IMR-90 (cell line): ENCODE measurements at regions not wholly inside any gene's neighbourhood (a gene's known extent, or its start where the extent isn't known, plus 50 kb on each side); places are given as distances from the start of the nearest gene placed in this dataset.

Experiments
- ATAC-seq: fragments of 200-7000 bp; cut with Tn5 transposase; 2 replicates; pipeline ENCODE4 v1.9.1; 2020; ENCODE audit warnings: low read depth, mild to moderate bottlenecking, moderate library complexity
- BruUV-seq: library from RNA; stranded (reverse); fragments of 400-500 nt; replicated peaks from 2 replicates; lab custom pipeline; 2021; lab: Mats Ljungman, UMichigan
- CTCF ChIA-PET: fragments of 300-600 bp; formaldehyde crosslinking; extraction: SDS; loops from one replicate; lab custom pipeline; 2021; ENCODE audit warnings: antibody characterized with exemption; lab: Yijun Ruan, JAX
- POLR2A ChIA-PET: fragments of 300-600 bp; sonication (Branson Sonifier 250); formaldehyde crosslinking; loops from one replicate; lab custom pipeline; 2022; ENCODE audit warnings: antibody characterized with exemption; ENCODE audit not compliant: unreplicated experiment; lab: Charles Lee
- DNase-seq: peaks from one replicate; pipeline ENCODE4 v3.0.0; 2013
- H2AFZ ChIP-seq: replicated peaks from 2 replicates; pipeline ENCODE3; 2013; ENCODE audit warnings: low read length, mild to moderate bottlenecking; ENCODE audit not compliant: poor library complexity
- H2AK5ac ChIP-seq: 2 replicates; pipeline ENCODE4 v1.6.1; 2013; ENCODE audit warnings: low read depth, low read length, inconsistent platforms
- H2AK9ac ChIP-seq: replicated peaks from 2 replicates; pipeline ENCODE3; 2013; ENCODE audit warnings: mild to moderate bottlenecking, low read depth, low read length, moderate library complexity; ENCODE audit not compliant: poor library complexity
- H2BK120ac ChIP-seq: 2 replicates; pipeline ENCODE4 v1.6.1; 2013; ENCODE audit warnings: low read depth, low read length, inconsistent platforms
- H2BK15ac ChIP-seq: 3 replicates; pipeline ENCODE4 v1.6.1; 2013; ENCODE audit warnings: low read depth, low read length, inconsistent platforms
- H2BK20ac ChIP-seq: 2 replicates; pipeline ENCODE4 v1.6.1; 2013; ENCODE audit warnings: low read depth, mild to moderate bottlenecking, inconsistent platforms, low read length, moderate library complexity
- H2BK5ac ChIP-seq: 2 replicates; pipeline ENCODE4 v1.6.1; 2013; ENCODE audit warnings: mild to moderate bottlenecking, low read depth, low read length, inconsistent platforms; ENCODE audit not compliant: poor library complexity, severe bottlenecking
- H3K14ac ChIP-seq: replicated peaks from 2 replicates; pipeline ENCODE4 v1.6.1; 2013; ENCODE audit warnings: low read depth, low read length, inconsistent platforms
- H3K18ac ChIP-seq: 2 replicates; pipeline ENCODE4 v1.6.1; 2013; ENCODE audit warnings: low read depth, low read length, control low read depth
- H3K23ac ChIP-seq: 2 replicates; pipeline ENCODE4 v1.6.1; 2013; ENCODE audit warnings: low read depth, low read length, inconsistent platforms
- H3K27ac ChIP-seq: 2 replicates; pipeline ENCODE4 v1.5.1; 2013; ENCODE audit warnings: mild to moderate bottlenecking, control low read depth, low read length; ENCODE audit not compliant: insufficient read depth
- H3K27me3 ChIP-seq: 2 replicates; pipeline ENCODE4 v1.6.1; 2013; ENCODE audit warnings: low read length; ENCODE audit not compliant: control insufficient read depth, insufficient read depth
- H3K36me3 ChIP-seq: 2 replicates; pipeline ENCODE4 v1.6.1; 2013; ENCODE audit warnings: low read length, mixed read lengths; ENCODE audit not compliant: control insufficient read depth, insufficient read depth
- H3K4ac ChIP-seq: 2 replicates; pipeline ENCODE4 v1.6.1; 2013; ENCODE audit warnings: low read depth, low read length, inconsistent platforms
- H3K4me1 ChIP-seq: 2 replicates; pipeline ENCODE4 v1.6.1; 2013; ENCODE audit warnings: low read length, mixed read lengths; ENCODE audit not compliant: control insufficient read depth, insufficient read depth
- H3K4me2 ChIP-seq: 2 replicates; pipeline ENCODE4 v1.6.1; 2013; ENCODE audit warnings: low read depth, mild to moderate bottlenecking, control low read depth, low read length, moderate library complexity
- H3K4me3 ChIP-seq: 2 replicates; pipeline ENCODE4 v1.5.1; 2013; ENCODE audit warnings: low read depth, mild to moderate bottlenecking, control low read depth, low read length, moderate library complexity; ENCODE audit not compliant: insufficient read depth
- H3K56ac ChIP-seq: 2 replicates; pipeline ENCODE4 v1.6.1; 2013; ENCODE audit warnings: low read length, inconsistent platforms; ENCODE audit not compliant: insufficient read depth; ENCODE audit errors: extremely low read depth
- H3K79me1 ChIP-seq, 2 experiments: 2 replicates each; pipeline ENCODE4 v1.6.1; 2013; ENCODE audit warnings: low read length in 2 of 2, inconsistent platforms in 1 of 2, low read depth in 1 of 2
- H3K9ac ChIP-seq: 2 replicates; pipeline ENCODE4 v1.6.1; 2013; ENCODE audit warnings: low read depth, low read length, control low read depth
- H3K9me1 ChIP-seq: 2 replicates; pipeline ENCODE4 v1.6.1; 2013; ENCODE audit warnings: low read length, inconsistent platforms; ENCODE audit not compliant: insufficient read depth
- H3K9me3 ChIP-seq: 2 replicates; pipeline ENCODE4 v1.6.1; 2013; ENCODE audit warnings: low read length; ENCODE audit not compliant: control insufficient read depth, insufficient read depth
- H4K20me1 ChIP-seq: 2 replicates; pipeline ENCODE4 v1.6.1; 2013; ENCODE audit warnings: low read length, inconsistent platforms; ENCODE audit not compliant: insufficient read depth
- H4K5ac ChIP-seq: 2 replicates; pipeline ENCODE4 v1.6.1; 2013; ENCODE audit warnings: mild to moderate bottlenecking, low read depth, low read length, control low read depth
- H4K8ac ChIP-seq, 2 experiments: 2 replicates each; pipeline ENCODE4 v1.6.1; 2013; ENCODE audit warnings: low read depth in 2 of 2, low read length in 2 of 2, control low read depth in 1 of 2, inconsistent platforms in 1 of 2
- H4K91ac ChIP-seq: 2 replicates; pipeline ENCODE4 v1.6.1; 2013; ENCODE audit warnings: low read depth, low read length, inconsistent platforms; ENCODE audit not compliant: insufficient read depth
- BHLHE40 ChIP-seq: fragments of 150-350 bp; IDR thresholded peaks from 2 replicates; pipeline ENCODE4 v1.6.1; 2016; ENCODE audit warnings: mild to moderate bottlenecking, low read depth, low read length
- CEBPB ChIP-seq: IDR thresholded peaks from 2 replicates; pipeline ENCODE4 v1.6.1; 2012; ENCODE audit warnings: low read depth, low read length, improper control_type of control experiment
- CHD1 ChIP-seq: IDR thresholded peaks from 2 replicates; pipeline ENCODE4 v1.6.1; 2012; ENCODE audit warnings: low read depth, low read length, improper control_type of control experiment
- CTCF ChIP-seq: conservative IDR thresholded peaks from 2 replicates; pipeline ENCODE4 v1.5.1; 2012; ENCODE audit warnings: mild to moderate bottlenecking, low read depth, low read length, improper control_type of control experiment
- FOS ChIP-seq: fragments of 150-350 bp; IDR thresholded peaks from 2 replicates; pipeline ENCODE4 v1.6.1; 2016; ENCODE audit warnings: low read depth, low read length
- MAFK ChIP-seq: IDR thresholded peaks from 2 replicates; pipeline ENCODE4 v1.6.1; 2012; ENCODE audit warnings: low read depth, low read length, improper control_type of control experiment
- POLR2A ChIP-seq: IDR thresholded peaks from 2 replicates; pipeline ENCODE4 v1.6.1; 2012; ENCODE audit warnings: mild to moderate bottlenecking, low read depth, low read length
- RCOR1 ChIP-seq: IDR thresholded peaks from 2 replicates; pipeline ENCODE4 v1.6.1; 2012; ENCODE audit warnings: mild to moderate bottlenecking, low read length, improper control_type of control experiment; ENCODE audit not compliant: insufficient replicate concordance
- RFX5 ChIP-seq: IDR thresholded peaks from 2 replicates; pipeline ENCODE4 v1.8.0; 2012; ENCODE audit warnings: low read depth, mild to moderate bottlenecking, low read length, moderate library complexity
- USF2 ChIP-seq: fragments of 150-350 bp; IDR thresholded peaks from 2 replicates; pipeline ENCODE4 v1.6.1; 2017; ENCODE audit warnings: mild to moderate bottlenecking, antibody characterized with exemption, low read length, low read depth
- WGBS, 2 experiments: methylation state at CpG; one replicate each; pipeline versions ENCODE4 v1.1.5 to v1.1.7; 2013; ENCODE audit warnings: missing lambda C conversion rate in 2 of 2; ENCODE audit not compliant: insufficient read length in 1 of 2; ENCODE audit errors: extremely low coverage in 2 of 2; 5-methylcytosine and 5-hydroxymethylcytosine counted together
- dilution Hi-C: fragments of 300-500 bp; cut with HindIII; formaldehyde crosslinking; loops from one replicate; pipeline ENCODE4 v1.14.3; 2018; ENCODE audit warnings: low sequenced_read_pairs; ENCODE audit not compliant: unreplicated experiment
- in situ Hi-C: fragments of 300-500 bp; cut with MboI; formaldehyde crosslinking; loops from 3 replicates; pipeline ENCODE4 v1.14.3; 2019; ENCODE audit warnings: low sequenced_read_pairs, inconsistent platforms, mixed read lengths
- intact Hi-C: fragments of 100-400 bp; cut with micrococcal nuclease; formaldehyde crosslinking; loops from 2 replicates; pipeline ENCODE4 v1.10.0; 2022

- Histone ChIP-seq H2AK5ac (no peak overlapping the region), H3K14ac (no peak overlapping the region), H3K4me3 (no peak overlapping the region), H3K36me3 (no peaks in the 10 kb centered on the region), H4K91ac (no peak overlapping the region), H2BK15ac (no peak overlapping the region), H3K23ac (no peak overlapping the region), H3K56ac (no peak overlapping the region), H3K9me1 (no peaks in the 10 kb centered on the region), H4K8ac (no peak overlapping the region), H2AFZ (no peak overlapping the region), H2BK120ac (no peak overlapping the region), H3K18ac (no peak overlapping the region), H3K4ac (no peak overlapping the region), H3K4me1 (no peaks in the 10 kb centered on the region), H3K27ac (no peak overlapping the region), H3K9ac (no peak overlapping the region), H2BK5ac (no peak overlapping the region), H4K20me1 (no peaks in the 10 kb centered on the region), H3K4me2 (no peak overlapping the region), H4K5ac (no peak overlapping the region), H2BK20ac (no peak overlapping the region), H2AK9ac (no peak overlapping the region), H3K79me1 (no peaks in the 10 kb centered on the region), H3K27me3 (no peaks in the 10 kb centered on the region), H3K9me3 (no peaks in the 10 kb centered on the region)
- 50% methylated on average over 1 of the region's 6 CpGs; no CpG with 5 or more reads in 1 of the 2 experiments for WGBS, 2 experiments
- ATAC-seq (no peak), DNase-seq (no peak)
- intact Hi-C loops (no loop called here), in situ Hi-C loops (no loop called here), dilution Hi-C loops (no loop called here)
- ChIA-PET CTCF (no interaction called here), POLR2A (no interaction called here)
- no peak for TF ChIP-seq RCOR1
- no peak for TF ChIP-seq BHLHE40
- no peak for TF ChIP-seq MAFK
- TF ChIP-seq CHD1 = no peak
- no peak for TF ChIP-seq CTCF
- no peak for TF ChIP-seq RFX5
- TF ChIP-seq POLR2A = no peak
- no peak for TF ChIP-seq CEBPB
- no peak for TF ChIP-seq USF2
- no peak for TF ChIP-seq FOS
- no TSS peak for BruUV-seq
Measured at GRCh38 chr9:105972466-105973204, 278.3 kb downstream of the TMEM38B start.
